OCI-LY1 (cell line): ENCODE measurements at regions not wholly inside any gene's neighbourhood (a gene's known extent, or its start where the extent isn't known, plus 50 kb on each side); places are given as distances from the start of the nearest gene placed in this dataset.

ENCODE experiments used
- H2AFZ ChIP-seq: fragments of 200-600 bp; sonication (generic), shearing (Covaris generic); 2 replicates; pipeline ENCODE4 v1.6.0; 2014; ENCODE audit warnings: antibody characterized with exemption, mild to moderate bottlenecking, low read length
- H3F3A ChIP-seq: fragments of 200-600 bp; sonication (generic), shearing (Covaris generic); 2 replicates; pipeline ENCODE4 v1.6.0; 2014; ENCODE audit warnings: mild to moderate bottlenecking, antibody characterized with exemption, low read length, moderate library complexity; ENCODE audit not compliant: insufficient read depth
- H3K27ac ChIP-seq: fragments of 200-600 bp; sonication (generic); 2 replicates; pipeline ENCODE4 v1.5.1; 2014; ENCODE audit warnings: low read length, mixed run types, mild to moderate bottlenecking, low read depth; ENCODE audit not compliant: poor library complexity, severe bottlenecking
- H3K27me3 ChIP-seq: fragments of 200-600 bp; sonication (generic); 2 replicates; pipeline ENCODE4 v1.6.0; 2014; ENCODE audit warnings: antibody characterized with exemption, mild to moderate bottlenecking, low read length, moderate library complexity; ENCODE audit not compliant: insufficient read depth
- H3K36me3 ChIP-seq: fragments of 200-600 bp; sonication (generic); 2 replicates; pipeline ENCODE4 v1.6.1; 2014; ENCODE audit warnings: mild to moderate bottlenecking, antibody characterized with exemption, low read length, moderate library complexity, mixed read lengths; ENCODE audit not compliant: insufficient read depth
- H3K4me1 ChIP-seq: fragments of 200-600 bp; sonication (generic); 2 replicates; pipeline ENCODE4 v1.5.1; 2014; ENCODE audit warnings: mild to moderate bottlenecking, low read length, moderate library complexity; ENCODE audit not compliant: insufficient read depth, severe bottlenecking
- H3K4me2 ChIP-seq: fragments of 200-600 bp; sonication (generic), shearing (Covaris generic); 2 replicates; pipeline ENCODE4 v1.6.1; 2014; ENCODE audit warnings: low read length
- H3K4me3 ChIP-seq: fragments of 200-600 bp; sonication (generic); 2 replicates; pipeline ENCODE4 v1.5.1; 2014; ENCODE audit warnings: low read length, low read depth, mild to moderate bottlenecking, mixed read lengths; ENCODE audit not compliant: poor library complexity, severe bottlenecking
- H3K79me2 ChIP-seq: fragments of 200-600 bp; shearing (Covaris generic); 2 replicates; pipeline ENCODE4 v1.6.1; 2016; ENCODE audit warnings: mixed run types, low read length, mixed read lengths; ENCODE audit not compliant: insufficient read depth
- H3K9ac ChIP-seq: fragments of 200-600 bp; sonication (generic), shearing (Covaris generic); 2 replicates; pipeline ENCODE4 v1.6.1; 2014; ENCODE audit warnings: mild to moderate bottlenecking, low read length, mixed read lengths
- H3K9me2 ChIP-seq: fragments of 200-600 bp; sonication (generic), shearing (Covaris generic); 2 replicates; pipeline ENCODE4 v1.6.1; 2014; ENCODE audit warnings: low read depth, mild to moderate bottlenecking, low read length, mixed read lengths
- H3K9me3 ChIP-seq: fragments of 200-600 bp; shearing (Covaris generic); 2 replicates; pipeline ENCODE4 v1.6.1; 2014; ENCODE audit warnings: low read length, mixed read lengths
- H4K20me1 ChIP-seq: fragments of 200-600 bp; sonication (generic), shearing (Covaris generic); 2 replicates; pipeline ENCODE4 v1.6.0; 2016; ENCODE audit warnings: mild to moderate bottlenecking, low read length; ENCODE audit not compliant: insufficient read depth
- CTCF ChIP-seq: fragments of 200-600 bp; sonication (generic), shearing (Covaris generic); IDR thresholded peaks from 2 replicates; pipeline ENCODE4 v1.5.1; 2017; ENCODE audit warnings: mild to moderate bottlenecking, antibody characterized with exemption, low read length, moderate library complexity, mixed read lengths
- EZH2 ChIP-seq: fragments of 200-600 bp; sonication (generic), shearing (Covaris generic); IDR thresholded peaks from 2 replicates; pipeline ENCODE4 v1.8.0; 2017; ENCODE audit warnings: borderline replicate concordance, mixed run types, mild to moderate bottlenecking, antibody characterized with exemption, low read length, moderate library complexity, mixed read lengths

GRCh38 chr15:79219393-79220056, 63.0 kb upstream of the ANKRD34C start:
- Histone ChIP-seq H3K9me3 (no peaks in the 10 kb centered on the region), H4K20me1 (no peaks in the 10 kb centered on the region), H3K79me2 (no peaks in the 10 kb centered on the region), H3K9me2 (no peaks in the 10 kb centered on the region), H3K4me1 (no peaks in the 10 kb centered on the region), H3K4me2 (no peak overlapping the region), H3K27me3 (peaks cover 2% of the 10 kb centered on the region; the same call in 1 of the 2 replicates), H2AFZ (no peak overlapping the region), H3K27ac (no peak overlapping the region), H3K4me3 (no peak overlapping the region), H3F3A (no peaks in the 10 kb centered on the region), H3K36me3 (no peaks in the 10 kb centered on the region), H3K9ac (no peak overlapping the region)
- no peak for TF ChIP-seq CTCF
- no peak for TF ChIP-seq EZH2

- Histone ChIP-seq H3K27ac (no peak overlapping the region), H2AFZ (no peak overlapping the region), H3K9me3 (no peaks in the 10 kb centered on the region), H3K79me2 (no peaks in the 10 kb centered on the region), H3F3A (no peaks in the 10 kb centered on the region), H3K4me1 (no peaks in the 10 kb centered on the region), H3K27me3 (no peaks in the 10 kb centered on the region; the same call in 1 of the 2 replicates), H3K36me3 (no peaks in the 10 kb centered on the region), H3K4me3 (no peak overlapping the region), H3K4me2 (no peak overlapping the region), H3K9ac (no peak overlapping the region), H3K9me2 (no peaks in the 10 kb centered on the region), H4K20me1 (no peaks in the 10 kb centered on the region)
- TF ChIP-seq CTCF (no peak), EZH2 (no peak)
Observed at GRCh38 chr15:79218588-79219200, 63.8 kb upstream of the ANKRD34C start.

GRCh38 chr15:79213650-79214049, 68.9 kb upstream of the ANKRD34C start:
- Histone ChIP-seq H3K4me1 (no peaks in the 10 kb centered on the region), H3K9me2 (no peaks in the 10 kb centered on the region), H3F3A (no peaks in the 10 kb centered on the region), H3K79me2 (no peaks in the 10 kb centered on the region), H4K20me1 (no peaks in the 10 kb centered on the region), H3K4me3 (no peak overlapping the region), H3K36me3 (no peaks in the 10 kb centered on the region), H3K27me3 (0 out of 2 replicates have a peak, but pooled peaks cover 5% of the 10 kb centered on the region), H3K27ac (no peak overlapping the region), H3K9me3 (no peaks in the 10 kb centered on the region), H3K9ac (no peak overlapping the region), H3K4me2 (no peak overlapping the region), H2AFZ (no peak overlapping the region)
- TF ChIP-seq CTCF (no peak), EZH2 (no peak)
